Endothelial cell of umbilical vein (primary cell): ENCODE measurements at regions not wholly inside any gene's neighbourhood (a gene's known extent, or its start where the extent isn't known, plus 50 kb on each side); places are given as distances from the start of the nearest gene placed in this dataset.

Source experiments
- BruUV-seq: library from RNA; stranded (reverse); fragments of 400-500 nt; replicated peaks from 2 replicates; lab custom pipeline; 2021; lab: Mats Ljungman, UMichigan
- CTCF ChIA-PET: fragments of 300-600, 350-600 bp; sonication (Branson Sonifier 250); formaldehyde crosslinking; loops from one replicate; lab custom pipeline; 2021; ENCODE audit warnings: antibody characterized with exemption, inconsistent platforms; lab: Charles Lee
- POLR2A ChIA-PET: fragments of 300-600, 350-600 bp; sonication (Branson Sonifier 250); formaldehyde crosslinking; loops from one replicate; lab custom pipeline; 2021; ENCODE audit warnings: antibody characterized with exemption, inconsistent platforms; lab: Charles Lee
- DNase-seq: peaks from one replicate; pipeline ENCODE4 v3.0.0-alpha.2; 2011; ENCODE audit warnings: low read depth, low spot score
- FAIRE-seq: peaks from 2 replicates; lab custom pipeline; 2011; peaks lifted over from hg19 to GRCh38; lab: Jason Lieb, UNC
- H2AFZ ChIP-seq: 2 replicates; pipeline ENCODE4 v1.6.0; 2012; ENCODE audit warnings: low read depth, low read length, control low read depth, inconsistent platforms
- H3K27ac ChIP-seq: 2 replicates; pipeline ENCODE4 v1.5.1; 2011; ENCODE audit warnings: low read depth, mild to moderate bottlenecking, control low read depth, low read length, moderate library complexity; ENCODE audit not compliant: insufficient read depth
- H3K27me3 ChIP-seq, 2 experiments: 2 replicates each; pipeline versions ENCODE4 v1.6.0 to v1.6.1; 2011; ENCODE audit warnings: low read length in 2 of 2, mixed read lengths in 1 of 2; ENCODE audit not compliant: control insufficient read depth in 2 of 2, insufficient read depth in 2 of 2
- H3K36me3 ChIP-seq, 2 experiments: 2 replicates in 1 of 2; 3 replicates in 1 of 2; pipeline ENCODE4 v1.5.1; 2011; ENCODE audit warnings: low read length in 2 of 2, mild to moderate bottlenecking in 1 of 2, moderate library complexity in 1 of 2; ENCODE audit not compliant: control insufficient read depth in 2 of 2, insufficient read depth in 2 of 2; ENCODE audit errors: extremely low read depth in 1 of 2
- H3K4me1 ChIP-seq: 3 replicates; pipeline ENCODE4 v1.5.1; 2011; ENCODE audit warnings: mild to moderate bottlenecking, low read length; ENCODE audit not compliant: control insufficient read depth, insufficient read depth; ENCODE audit errors: extremely low read depth
- H3K4me2 ChIP-seq: 2 replicates; pipeline ENCODE4 v1.6.1; 2011; ENCODE audit warnings: low read length, control low read depth, mixed read lengths; ENCODE audit not compliant: insufficient read depth
- H3K4me3 ChIP-seq, 3 experiments: fragments of 200-600 bp in 1 of 3; sonication (generic), shearing (Covaris generic) in 1 of 3; replicated peaks in 1 of 3; 2 replicates each; pipeline ENCODE4 v1.5.1; 2011 to 2016; ENCODE audit warnings: control low read depth in 3 of 3, low read length in 3 of 3, mild to moderate bottlenecking in 2 of 3, inconsistent platforms in 1 of 3, low read depth in 1 of 3, moderate library complexity in 1 of 3; ENCODE audit not compliant: insufficient read depth in 1 of 3
- H3K79me2 ChIP-seq: 2 replicates; pipeline ENCODE4 v1.6.0; 2012; ENCODE audit warnings: low read length, inconsistent platforms; ENCODE audit not compliant: control insufficient read depth, insufficient read depth
- H3K9ac ChIP-seq: replicated peaks from 2 replicates; pipeline ENCODE3; 2011; ENCODE audit warnings: low read length, control low read depth; ENCODE audit not compliant: insufficient read depth; ENCODE audit errors: extremely low read depth
- H3K9me1 ChIP-seq: replicated peaks from 3 replicates; pipeline ENCODE4 v1.6.0; 2011; ENCODE audit warnings: mild to moderate bottlenecking, low read length; ENCODE audit not compliant: control insufficient read depth, insufficient read depth; ENCODE audit errors: extremely low read depth
- H3K9me3 ChIP-seq: replicated peaks from 2 replicates; pipeline ENCODE4 v1.5.1; 2012; ENCODE audit warnings: low read length, inconsistent platforms; ENCODE audit not compliant: control insufficient read depth, insufficient read depth
- H4K20me1 ChIP-seq: replicated peaks from 2 replicates; pipeline ENCODE3; 2011; ENCODE audit warnings: mild to moderate bottlenecking, low read length; ENCODE audit not compliant: control insufficient read depth, insufficient read depth; ENCODE audit errors: extremely low read depth
- EZH2 ChIP-seq: IDR thresholded peaks from 2 replicates; pipeline ENCODE4 v1.6.1; 2012; ENCODE audit warnings: borderline replicate concordance, low read depth, mild to moderate bottlenecking, moderate library complexity, low read length, inconsistent platforms; ENCODE audit not compliant: severe bottlenecking
- FOS ChIP-seq: IDR thresholded peaks from 2 replicates; pipeline ENCODE4 v1.6.1; 2011; ENCODE audit warnings: mild to moderate bottlenecking, low read length, moderate library complexity, borderline replicate concordance; ENCODE audit not compliant: insufficient read depth
- GATA2 ChIP-seq: IDR thresholded peaks from 2 replicates; pipeline ENCODE4 v1.7.0; 2011; ENCODE audit warnings: low read depth, mild to moderate bottlenecking, moderate library complexity, mixed read lengths, low read length; ENCODE audit not compliant: insufficient read length, insufficient read depth
- JUN ChIP-seq: IDR thresholded peaks from 2 replicates; pipeline ENCODE4 v1.6.1; 2011; ENCODE audit warnings: borderline replicate concordance, low read depth; ENCODE audit not compliant: insufficient read length, insufficient read depth
- MYC ChIP-seq: IDR thresholded peaks from one replicate; pipeline ENCODE4 v1.6.1; 2011; ENCODE audit warnings: mild to moderate bottlenecking, low read depth, low read length
- POLR2A ChIP-seq: IDR thresholded peaks from 2 replicates; pipeline ENCODE4 v1.6.1; 2012; ENCODE audit warnings: low read depth, mild to moderate bottlenecking, control low read depth, low read length
- POLR2AphosphoS5 ChIP-seq: IDR thresholded peaks from 2 replicates; pipeline ENCODE4 v1.6.1; 2012; ENCODE audit warnings: low read depth, mild to moderate bottlenecking, control low read depth, low read length, moderate library complexity; ENCODE audit not compliant: insufficient read depth
- dilution Hi-C: fragments of 300-500 bp; cut with MboI; formaldehyde crosslinking; loops from one replicate; pipeline ENCODE4 v1.15.0; 2019; ENCODE audit warnings: low sequenced_read_pairs; ENCODE audit not compliant: extremely low pct_ligation_motif_present
- intact Hi-C: fragments of 100-400 bp; cut with micrococcal nuclease; formaldehyde crosslinking; loops from one replicate; pipeline ENCODE4 v1.10.0; 2022
- TF ChIP-seq, protein P1 (sequence below): IDR thresholded peaks from 2 replicates; pipeline ENCODE4 v1.6.1; 2011; ENCODE audit not compliant: insufficient read depth, insufficient read length
- TF ChIP-seq, protein P2 (sequence below), 2 donors: IDR thresholded peaks; 1 replicate in 1 of 2; 2 replicates in 1 of 2; pipeline ENCODE4 v1.5.1; 2011; ENCODE audit warnings: low read length in 2 of 2, mild to moderate bottlenecking in 2 of 2, moderate library complexity in 2 of 2, control low read depth in 1 of 2, inconsistent platforms in 1 of 2, low read depth in 1 of 2; ENCODE audit not compliant: insufficient read depth in 1 of 2; ENCODE audit errors: extremely low read depth in 1 of 2

DNA sequence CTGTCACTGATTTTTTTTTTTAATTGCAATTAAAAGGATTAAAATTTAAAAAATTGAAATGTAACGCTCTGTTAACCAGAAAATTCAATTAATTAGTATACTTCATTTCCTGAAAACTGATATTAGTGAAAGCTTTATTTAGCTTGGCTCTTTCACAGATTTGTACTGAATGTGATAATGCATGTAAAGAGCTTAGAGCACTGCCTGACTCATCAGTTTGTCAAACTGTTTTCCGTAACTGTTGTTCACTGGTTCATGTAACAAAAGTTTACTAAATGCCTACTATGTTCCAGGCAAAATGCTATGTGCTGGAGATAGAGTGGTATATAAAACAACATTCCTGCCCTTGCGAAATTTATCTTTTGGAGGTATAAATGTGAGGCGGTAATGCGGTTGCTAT, 471.7 kb downstream of the SH2D1A start:
- no peak for FAIRE-seq
- Histone ChIP-seq H3K9me3 (no peaks in the 10 kb centered on the region), H3K79me2 (no peaks in the 10 kb centered on the region), H3K9me1 (no peaks in the 10 kb centered on the region), H3K4me3 (no peak overlapping the region), H3K4me1 (no peaks in the 10 kb centered on the region), H4K20me1 (no peaks in the 10 kb centered on the region), H3K27me3 (no peaks in the 10 kb centered on the region), H3K27ac (no peak overlapping the region), H3K36me3 (no peaks in the 10 kb centered on the region), H3K9ac (no peak overlapping the region), H2AFZ (no peak overlapping the region), H3K4me2 (no peak overlapping the region)
- DNase-seq = no peak
- dilution Hi-C loops = no loop called here
- TF ChIP-seq EZH2 (no peak), POLR2A (no peak), FOS (no peak), JUN (no peak), GATA2 (no peak), POLR2AphosphoS5 (no peak), MYC (no peak)
- TF ChIP-seq, protein P1, sequence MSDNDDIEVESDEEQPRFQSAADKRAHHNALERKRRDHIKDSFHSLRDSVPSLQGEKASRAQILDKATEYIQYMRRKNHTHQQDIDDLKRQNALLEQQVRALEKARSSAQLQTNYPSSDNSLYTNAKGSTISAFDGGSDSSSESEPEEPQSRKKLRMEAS = no peak
- TF ChIP-seq, protein P2, sequence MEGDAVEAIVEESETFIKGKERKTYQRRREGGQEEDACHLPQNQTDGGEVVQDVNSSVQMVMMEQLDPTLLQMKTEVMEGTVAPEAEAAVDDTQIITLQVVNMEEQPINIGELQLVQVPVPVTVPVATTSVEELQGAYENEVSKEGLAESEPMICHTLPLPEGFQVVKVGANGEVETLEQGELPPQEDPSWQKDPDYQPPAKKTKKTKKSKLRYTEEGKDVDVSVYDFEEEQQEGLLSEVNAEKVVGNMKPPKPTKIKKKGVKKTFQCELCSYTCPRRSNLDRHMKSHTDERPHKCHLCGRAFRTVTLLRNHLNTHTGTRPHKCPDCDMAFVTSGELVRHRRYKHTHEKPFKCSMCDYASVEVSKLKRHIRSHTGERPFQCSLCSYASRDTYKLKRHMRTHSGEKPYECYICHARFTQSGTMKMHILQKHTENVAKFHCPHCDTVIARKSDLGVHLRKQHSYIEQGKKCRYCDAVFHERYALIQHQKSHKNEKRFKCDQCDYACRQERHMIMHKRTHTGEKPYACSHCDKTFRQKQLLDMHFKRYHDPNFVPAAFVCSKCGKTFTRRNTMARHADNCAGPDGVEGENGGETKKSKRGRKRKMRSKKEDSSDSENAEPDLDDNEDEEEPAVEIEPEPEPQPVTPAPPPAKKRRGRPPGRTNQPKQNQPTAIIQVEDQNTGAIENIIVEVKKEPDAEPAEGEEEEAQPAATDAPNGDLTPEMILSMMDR (IDR thresholded peaks at IDR 0.05; ENCODE audit: extremely low read depth in 1 of 2, insufficient read depth in 1 of 2, low read depth in 1 of 2, low read length in 2 of 2) = no peak
- CTCF ChIA-PET = no interaction called here
- POLR2A ChIA-PET = no interaction called here
- no TSS peak for BruUV-seq
- intact Hi-C loops = no loop called here
